H7 (cell line): ENCODE measurements at regions not wholly inside any gene's neighbourhood (a gene's known extent, or its start where the extent isn't known, plus 50 kb on each side); places are given as distances from the start of the nearest gene placed in this dataset.

Experiments
- DNase-seq: peaks from one replicate; pipeline ENCODE4 v3.0.0; 2012
- H3K27me3 ChIP-seq: 2 replicates; pipeline ENCODE4 v1.6.0; 2011; ENCODE audit warnings: mild to moderate bottlenecking, low read length; ENCODE audit not compliant: control insufficient read depth, insufficient read depth
- H3K36me3 ChIP-seq: replicated peaks from 2 replicates; pipeline ENCODE4 v1.5.1; 2011; ENCODE audit warnings: low read length; ENCODE audit not compliant: control insufficient read depth, insufficient read depth
- H3K4me3 ChIP-seq: 2 replicates; pipeline ENCODE4 v1.5.1; 2011; ENCODE audit warnings: low read depth, mild to moderate bottlenecking, control low read depth, low read length, moderate library complexity; ENCODE audit not compliant: insufficient read depth

DNA sequence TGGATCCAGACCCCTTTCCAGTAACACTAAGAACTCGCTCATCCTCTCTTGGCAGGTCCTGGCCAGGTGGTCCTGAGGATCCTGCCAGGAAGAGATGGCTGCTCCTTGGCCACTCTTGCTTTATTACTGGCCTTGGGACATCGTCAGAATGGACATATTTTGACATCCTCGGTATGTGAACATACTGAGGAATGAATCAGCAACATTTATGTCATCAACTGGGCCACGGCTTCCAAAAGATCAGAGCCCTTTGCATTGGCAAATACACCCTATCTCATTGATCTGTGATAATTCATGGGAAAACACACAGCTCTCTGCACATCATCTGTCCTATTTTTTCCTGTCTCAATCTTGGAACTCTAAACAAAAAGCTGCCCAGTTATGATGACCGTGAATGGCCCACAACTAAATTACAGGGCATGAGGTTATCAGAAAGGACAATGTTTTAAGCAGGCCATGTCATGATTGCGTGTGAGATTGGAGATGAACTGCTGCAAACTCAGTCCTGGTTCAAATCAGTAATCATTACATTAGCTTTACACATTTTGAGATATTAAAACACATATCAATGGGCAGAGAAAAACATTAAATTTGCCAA, 1325.8 kb downstream of the AACS start:
- no peak for DNase-seq
- Histone ChIP-seq H3K36me3 (no peaks in the 10 kb centered on the region), H3K4me3 (no peak overlapping the region), H3K27me3 (no peaks in the 10 kb centered on the region)

- Histone ChIP-seq H3K27me3 (no peaks in the 10 kb centered on the region), H3K36me3 (no peaks in the 10 kb centered on the region), H3K4me3 (no peak overlapping the region)
- DNase-seq: no peak
Measured at GRCh38 chr12:126396536-126396935, 1331.3 kb downstream of the AACS start.

GRCh38 chr12:126397071-126397581, 1331.9 kb downstream of the AACS start:
- DNase-seq: no peak
- Histone ChIP-seq H3K36me3 (no peaks in the 10 kb centered on the region), H3K4me3 (no peak overlapping the region), H3K27me3 (no peaks in the 10 kb centered on the region)

- DNase-seq: no peak
- Histone ChIP-seq H3K4me3 (no peak overlapping the region), H3K36me3 (no peaks in the 10 kb centered on the region), H3K27me3 (no peaks in the 10 kb centered on the region)
Measured at GRCh38 chr12:126397660-126398059, 1332.4 kb downstream of the AACS start.

DNA sequence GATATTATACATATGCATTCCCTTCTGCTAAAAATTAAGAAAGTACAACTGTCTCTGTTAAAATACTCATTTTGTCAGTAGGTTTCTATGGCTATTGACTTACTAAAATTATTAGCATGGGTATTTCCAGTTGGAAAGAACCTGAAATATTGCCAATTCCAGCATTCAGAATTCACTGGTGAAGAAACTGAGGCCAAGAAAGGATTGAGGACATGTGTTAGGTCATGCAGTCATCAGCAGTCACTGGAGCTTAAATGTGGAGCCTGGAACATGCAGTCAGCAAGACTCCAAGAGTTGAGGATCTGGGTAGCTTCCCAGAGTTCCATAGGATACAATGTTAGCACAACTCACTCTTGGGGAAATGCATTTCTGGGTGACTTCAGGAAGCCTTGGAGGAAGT, 1335.6 kb downstream of the AACS start:
- no peaks in the 10 kb centered on the region for H3K36me3 ChIP-seq
- no peak overlapping the region for H3K4me3 ChIP-seq
- no peaks in the 10 kb centered on the region for H3K27me3 ChIP-seq
- DNase-seq: no peak

DNA sequence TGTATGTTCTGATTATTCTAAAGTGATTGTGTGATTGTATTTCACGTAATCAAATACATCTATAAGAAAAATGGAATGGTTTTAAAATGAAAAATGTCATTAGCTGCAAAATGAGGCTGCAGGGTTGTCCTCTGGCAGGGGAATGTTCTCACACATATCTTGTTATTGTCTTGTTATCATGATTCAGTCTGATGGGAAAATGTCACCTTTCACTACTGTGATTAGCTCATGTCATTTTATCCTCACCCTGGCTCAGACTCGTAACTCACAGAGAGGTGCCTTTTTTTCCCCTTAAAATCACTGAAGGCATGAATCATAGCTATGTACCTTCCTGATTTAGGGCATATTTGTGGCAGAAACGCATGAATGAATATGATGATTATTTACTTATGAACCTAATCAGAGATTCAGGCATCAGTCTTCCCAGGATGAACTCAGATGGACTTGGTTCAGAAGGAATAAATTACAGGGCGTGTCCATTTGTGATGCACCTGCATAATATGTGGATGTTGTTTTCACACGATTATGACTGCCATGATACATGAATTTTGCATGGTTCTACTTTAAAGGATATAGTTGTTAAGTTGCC, 1339.2 kb downstream of the AACS start:
- no peak for DNase-seq
- H3K36me3 ChIP-seq: no peaks in the 10 kb centered on the region
- no peak overlapping the region for H3K4me3 ChIP-seq
- H3K27me3 ChIP-seq: no peaks in the 10 kb centered on the region

- Histone ChIP-seq H3K4me3 (no peak overlapping the region), H3K36me3 (no peaks in the 10 kb centered on the region), H3K27me3 (no peaks in the 10 kb centered on the region)
- DNase-seq: no peak
Measured at GRCh38 chr12:126418400-126418799, 1353.2 kb downstream of the AACS start.

GRCh38 chr12:126419131-126419530, 1353.9 kb downstream of the AACS start:
- no peaks in the 10 kb centered on the region for H3K27me3 ChIP-seq
- no peak for DNase-seq
- H3K36me3 ChIP-seq: no peaks in the 10 kb centered on the region
- H3K4me3 ChIP-seq: no peak overlapping the region

DNA sequence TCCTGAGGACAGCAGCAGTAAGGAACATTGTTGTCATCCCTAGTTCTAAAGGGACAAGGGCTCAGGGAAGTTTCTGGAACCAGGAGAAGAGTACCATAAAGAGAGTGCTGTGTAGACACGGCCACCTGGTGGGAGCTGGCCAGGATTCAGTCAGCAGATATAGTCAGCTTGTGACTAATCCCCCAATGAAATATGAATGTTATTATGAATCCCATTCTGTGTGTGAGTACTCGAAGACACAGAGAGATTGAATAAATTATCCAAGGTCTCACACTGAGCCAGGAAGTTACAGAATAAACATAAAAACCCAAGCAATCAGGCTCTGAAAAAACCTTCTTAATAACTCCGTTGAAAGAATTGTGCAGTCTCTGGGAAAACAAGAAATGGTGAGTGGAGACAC, 1359.5 kb downstream of the AACS start:
- Histone ChIP-seq H3K27me3 (no peaks in the 10 kb centered on the region), H3K4me3 (no peak overlapping the region), H3K36me3 (no peaks in the 10 kb centered on the region)
- no peak for DNase-seq

DNA sequence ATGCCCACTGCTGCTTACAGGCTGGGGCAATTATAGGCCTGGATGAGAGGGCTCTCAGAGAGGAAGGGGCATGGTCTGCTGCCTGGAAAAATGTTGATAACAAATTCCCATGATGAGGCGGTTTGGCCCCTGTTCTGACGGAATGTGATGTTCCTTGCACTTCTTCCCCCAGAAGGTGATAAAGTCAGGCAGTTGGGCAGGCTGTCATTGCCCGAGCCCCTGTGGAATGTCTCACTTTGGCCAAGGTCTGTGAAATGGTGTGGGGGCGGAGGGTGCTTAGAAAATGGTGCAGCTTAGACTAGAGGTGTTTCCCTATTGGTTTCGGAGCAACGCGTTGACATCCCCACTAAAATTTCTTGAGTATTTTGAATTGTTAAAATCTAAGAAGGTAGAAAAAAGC, 1360.0 kb downstream of the AACS start:
- Histone ChIP-seq H3K4me3 (no peak overlapping the region), H3K27me3 (no peaks in the 10 kb centered on the region), H3K36me3 (no peaks in the 10 kb centered on the region)
- DNase-seq: no peak

DNA sequence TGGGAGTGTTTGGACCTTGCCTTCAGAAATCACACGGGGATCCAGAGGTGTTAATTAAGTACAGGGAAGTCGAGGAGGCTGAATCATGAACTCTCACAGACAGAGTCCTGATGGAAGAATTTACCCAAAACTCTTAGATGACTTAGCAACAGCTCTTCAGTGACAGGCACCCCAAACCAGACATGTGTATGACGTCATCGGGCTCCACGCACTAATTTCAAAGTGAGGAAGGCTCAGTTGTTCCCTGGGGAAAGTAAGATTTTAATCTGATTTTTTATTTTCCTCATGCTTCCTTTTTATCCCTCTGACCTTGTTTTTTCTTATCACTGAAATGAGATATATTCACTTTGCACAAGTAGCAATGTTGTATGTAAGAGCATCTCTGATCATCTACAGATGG, 1363.5 kb downstream of the AACS start:
- H3K27me3 ChIP-seq: no peaks in the 10 kb centered on the region
- no peak for DNase-seq
- H3K36me3 ChIP-seq: no peaks in the 10 kb centered on the region

DNA sequence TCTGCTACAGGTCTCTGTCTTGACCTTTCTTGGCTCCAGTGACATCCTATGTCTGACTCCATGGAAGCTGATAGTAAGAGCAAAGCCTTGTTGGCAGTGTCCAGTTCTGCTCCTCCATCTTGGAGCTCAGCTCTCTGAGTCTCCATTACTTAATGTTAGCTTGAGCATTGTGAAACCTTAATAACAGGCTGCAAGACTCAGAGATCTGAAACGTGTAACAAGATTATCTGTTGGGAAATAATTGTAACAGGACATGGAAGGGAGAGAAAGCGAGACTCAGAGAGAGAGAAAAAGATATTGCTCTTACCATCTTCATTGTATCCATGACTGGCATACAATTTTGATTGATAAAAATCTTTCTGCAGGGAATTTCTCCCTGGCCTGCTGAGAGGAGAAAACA, 1365.7 kb downstream of the AACS start:
- no peak for DNase-seq
- Histone ChIP-seq H3K27me3 (no peaks in the 10 kb centered on the region), H3K36me3 (no peaks in the 10 kb centered on the region), H3K4me3 (no peak overlapping the region)

More for the DNA sequence above, 1363.5 kb downstream of the AACS start:
- H3K4me3 ChIP-seq: no peak overlapping the region

DNA sequence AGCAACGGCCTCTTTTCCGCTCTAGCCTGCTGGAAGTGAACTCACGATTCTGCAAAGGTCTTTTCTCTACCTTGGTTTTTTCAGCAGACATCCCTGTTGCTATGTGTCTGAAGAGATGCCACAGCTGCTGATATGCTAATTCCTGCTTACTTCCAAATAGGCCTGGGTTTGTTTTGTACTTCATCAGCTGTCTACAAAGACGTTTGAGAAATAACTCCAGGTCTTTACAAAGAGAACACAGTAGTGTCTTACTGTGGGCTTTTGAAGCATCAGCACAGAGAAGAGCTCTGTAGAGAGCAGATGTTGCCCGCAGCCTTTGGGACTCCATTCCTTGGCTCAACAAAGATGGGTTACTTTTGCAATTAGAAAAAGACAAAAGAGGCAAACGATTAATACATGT, 1366.5 kb downstream of the AACS start:
- no peak for DNase-seq
- H3K4me3 ChIP-seq: no peak overlapping the region
- H3K27me3 ChIP-seq: no peaks in the 10 kb centered on the region
- no peaks in the 10 kb centered on the region for H3K36me3 ChIP-seq

DNA sequence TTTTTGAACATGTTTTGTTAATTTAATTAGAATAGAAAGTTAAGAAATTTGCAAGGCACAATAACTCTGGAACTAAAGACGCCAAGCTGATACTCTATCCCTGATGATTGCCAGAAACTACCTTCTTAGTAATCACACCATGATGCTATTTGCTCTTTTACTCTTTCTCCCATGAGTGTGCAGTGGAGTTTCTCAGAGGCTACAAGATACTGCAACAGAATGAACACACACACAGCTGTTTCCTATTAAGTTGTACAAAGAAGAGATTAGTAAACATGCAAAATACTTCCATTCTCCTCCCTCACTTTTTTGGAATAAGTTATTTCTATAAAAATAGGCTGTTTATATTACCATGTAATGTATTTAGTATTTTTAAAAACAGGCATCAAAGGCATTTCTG, 1367.5 kb downstream of the AACS start:
- DNase-seq: no peak
- H3K27me3 ChIP-seq: no peaks in the 10 kb centered on the region
- no peak overlapping the region for H3K4me3 ChIP-seq
- no peaks in the 10 kb centered on the region for H3K36me3 ChIP-seq

GRCh38 chr12:126434412-126434985, 1369.3 kb downstream of the AACS start:
- DNase-seq: no peak
- no peak overlapping the region for H3K4me3 ChIP-seq
- H3K27me3 ChIP-seq: no peaks in the 10 kb centered on the region
- no peaks in the 10 kb centered on the region for H3K36me3 ChIP-seq
